Activated naive CD4-positive, alpha-beta T cell treated with anti-CD3 and anti-CD28 coated beads, Interleukin-2, amount 10 ng/mL, durations not matched to agents 7 days and 5 days (primary cell): ENCODE measurements at regions not wholly inside any gene's neighbourhood (a gene's known extent, or its start where the extent isn't known, plus 50 kb on each side); places are given as distances from the start of the nearest gene placed in this dataset.
"Not testable (repeated sequence)": the region's sequence is repeated elsewhere in the genome, so short reads cannot be mapped to it uniquely, and the experiment has no call there.

Source experiments
- CTCF ChIA-PET: fragments of 350-600 bp; sonication (Branson Sonifier 250); formaldehyde crosslinking; loops from one replicate; lab custom pipeline; 2021; ENCODE audit warnings: antibody characterized with exemption; lab: Charles Lee
- DNase-seq: peaks from one replicate; pipeline ENCODE4 v3.0.0-alpha.2; 2020
- H3K27ac Mint-ChIP-seq: one replicate; pipeline ENCODE4 v1.8.0; 2021; ENCODE audit warnings: mild to moderate bottlenecking, moderate library complexity, mixed read lengths
- H3K27me3 Mint-ChIP-seq: one replicate; pipeline ENCODE4 v1.8.0; 2021; ENCODE audit warnings: mild to moderate bottlenecking, mixed read lengths
- H3K36me3 Mint-ChIP-seq: one replicate; pipeline ENCODE4 v1.8.0; 2021; ENCODE audit warnings: mixed read lengths
- H3K4me1 Mint-ChIP-seq: one replicate; pipeline ENCODE4 v1.8.0; 2021; ENCODE audit warnings: mixed read lengths
- H3K4me3 Mint-ChIP-seq: one replicate; pipeline ENCODE4 v1.8.0; 2021; ENCODE audit warnings: mild to moderate bottlenecking, moderate library complexity, mixed read lengths
- H3K9me3 Mint-ChIP-seq: one replicate; pipeline ENCODE4 v1.8.0; 2021; ENCODE audit warnings: mixed read lengths

GRCh38 chr3:74021449-74021848 lies 396.7 kb upstream of the PDZRN3 start:
- Mint-ChIP-seq H3K4me1 (no peaks in the 10 kb centered on the region), H3K36me3 (no peaks in the 10 kb centered on the region), H3K27ac (no peak overlapping the region), H3K27me3 (no peaks in the 10 kb centered on the region), H3K4me3 (no peak overlapping the region), H3K9me3 (no peaks in the 10 kb centered on the region)
- CTCF ChIA-PET: no interaction called here
- DNase-seq: no peak

GRCh38 chr3:74009961-74010844 lies 385.5 kb upstream of the PDZRN3 start:
- DNase-seq: no peak
- no peaks in the 10 kb centered on the region for H3K27me3 Mint-ChIP-seq
- H3K27ac Mint-ChIP-seq: no peak overlapping the region
- no peak overlapping the region for H3K4me3 Mint-ChIP-seq
- H3K36me3 Mint-ChIP-seq: no peaks in the 10 kb centered on the region
- CTCF ChIA-PET: no interaction called here
- H3K9me3 Mint-ChIP-seq: peaks cover 3% of the 10 kb centered on the region
- no peaks in the 10 kb centered on the region for H3K4me1 Mint-ChIP-seq

- no peaks in the 10 kb centered on the region for H3K36me3 Mint-ChIP-seq
- no peaks in the 10 kb centered on the region for H3K4me1 Mint-ChIP-seq
- no peaks in the 10 kb centered on the region for H3K27me3 Mint-ChIP-seq
- no peak overlapping the region for H3K27ac Mint-ChIP-seq
- DNase-seq: no peak
- H3K9me3 Mint-ChIP-seq: peaks cover 9% of the 10 kb centered on the region
- no peak overlapping the region for H3K4me3 Mint-ChIP-seq
- CTCF ChIA-PET: no interaction called here
Measured at GRCh38 chr3:74004386-74004785, 379.6 kb upstream of the PDZRN3 start.

GRCh38 chr3:74003734-74004133 lies 379.0 kb upstream of the PDZRN3 start:
- no peak for DNase-seq
- Mint-ChIP-seq H3K36me3 (no peaks in the 10 kb centered on the region), H3K27me3 (no peaks in the 10 kb centered on the region), H3K9me3 (peaks cover 10% of the 10 kb centered on the region), H3K4me3 (no peak overlapping the region), H3K4me1 (no peaks in the 10 kb centered on the region), H3K27ac (no peak overlapping the region)
- CTCF ChIA-PET: no interaction called here

- CTCF ChIA-PET: no interaction called here
- DNase-seq: no peak
- Mint-ChIP-seq H3K9me3 (peaks cover 16% of the 10 kb centered on the region), H3K4me3 (no peak overlapping the region), H3K27ac (no peak overlapping the region), H3K4me1 (no peaks in the 10 kb centered on the region), H3K27me3 (no peaks in the 10 kb centered on the region), H3K36me3 (no peaks in the 10 kb centered on the region)
Measured at GRCh38 chr3:74001436-74001835, 376.7 kb upstream of the PDZRN3 start.

GRCh38 chr3:74000725-74001124 lies 376.0 kb upstream of the PDZRN3 start:
- Mint-ChIP-seq H3K27me3 (no peaks in the 10 kb centered on the region), H3K9me3 (peaks cover 16% of the 10 kb centered on the region), H3K4me3 (no peak overlapping the region), H3K4me1 (no peaks in the 10 kb centered on the region), H3K36me3 (no peaks in the 10 kb centered on the region), H3K27ac (no peak overlapping the region)
- no peak for DNase-seq
- CTCF ChIA-PET: no interaction called here

- Mint-ChIP-seq H3K4me3 (no peak overlapping the region), H3K4me1 (no peaks in the 10 kb centered on the region), H3K9me3 (peaks cover 18% of the 10 kb centered on the region), H3K27me3 (no peaks in the 10 kb centered on the region), H3K36me3 (no peaks in the 10 kb centered on the region), H3K27ac (no peak overlapping the region)
- CTCF ChIA-PET: no interaction called here
- no peak for DNase-seq
Measured at GRCh38 chr3:73999501-73999900, 374.8 kb upstream of the PDZRN3 start.

GRCh38 chr3:73990691-73991090 lies 365.9 kb upstream of the PDZRN3 start:
- H3K27me3 Mint-ChIP-seq, H3K4me3 Mint-ChIP-seq, H3K4me1 Mint-ChIP-seq, H3K27ac Mint-ChIP-seq, CTCF ChIA-PET, H3K36me3 Mint-ChIP-seq, DNase-seq: not testable (repeated sequence)
- peaks cover 22% of the 10 kb centered on the region for H3K9me3 Mint-ChIP-seq

- CTCF ChIA-PET: interaction anchor here (0.9 kb wide), 1 partner anchor 59 kb away, joined by 3 read pairs; no protein-coding TSS in a partner anchor
- Mint-ChIP-seq H3K36me3 (no peaks in the 10 kb centered on the region), H3K27me3 (no peaks in the 10 kb centered on the region), H3K27ac (no peak overlapping the region), H3K4me3 (no peak overlapping the region), H3K4me1 (no peaks in the 10 kb centered on the region), H3K9me3 (peaks cover 6% of the 10 kb centered on the region)
- DNase-seq: no peak
Measured at GRCh38 chr3:73966733-73967132, 342.0 kb upstream of the PDZRN3 start.

GRCh38 chr3:73964818-73965217 lies 340.1 kb upstream of the PDZRN3 start:
- H3K4me1 Mint-ChIP-seq: no peaks in the 10 kb centered on the region
- no peaks in the 10 kb centered on the region for H3K27me3 Mint-ChIP-seq
- no peak for DNase-seq
- H3K9me3 Mint-ChIP-seq: peaks cover 3% of the 10 kb centered on the region
- CTCF ChIA-PET: no interaction called here
- H3K4me3 Mint-ChIP-seq: no peak overlapping the region
- no peak overlapping the region for H3K27ac Mint-ChIP-seq
- no peaks in the 10 kb centered on the region for H3K36me3 Mint-ChIP-seq

GRCh38 chr3:73955494-73956070 lies 330.8 kb upstream of the PDZRN3 start:
- H3K36me3 Mint-ChIP-seq: no peaks in the 10 kb centered on the region
- H3K4me1 Mint-ChIP-seq: no peaks in the 10 kb centered on the region
- no peak overlapping the region for H3K4me3 Mint-ChIP-seq
- no peak for DNase-seq
- H3K9me3 Mint-ChIP-seq: peaks cover 2% of the 10 kb centered on the region
- CTCF ChIA-PET: no interaction called here
- no peak overlapping the region for H3K27ac Mint-ChIP-seq
- H3K27me3 Mint-ChIP-seq: no peaks in the 10 kb centered on the region

GRCh38 chr3:73954506-73954905 lies 329.8 kb upstream of the PDZRN3 start:
- Mint-ChIP-seq H3K27me3 (no peaks in the 10 kb centered on the region), H3K36me3 (no peaks in the 10 kb centered on the region), H3K4me3 (no peak overlapping the region), H3K4me1 (no peaks in the 10 kb centered on the region), H3K9me3 (peaks cover 2% of the 10 kb centered on the region), H3K27ac (no peak overlapping the region)
- CTCF ChIA-PET: no interaction called here
- no peak for DNase-seq

- CTCF ChIA-PET: no interaction called here
- peaks cover 2% of the 10 kb centered on the region for H3K9me3 Mint-ChIP-seq
- H3K27ac Mint-ChIP-seq: no peak overlapping the region
- H3K4me1 Mint-ChIP-seq: no peaks in the 10 kb centered on the region
- H3K36me3 Mint-ChIP-seq: no peaks in the 10 kb centered on the region
- no peaks in the 10 kb centered on the region for H3K27me3 Mint-ChIP-seq
- no peak overlapping the region for H3K4me3 Mint-ChIP-seq
- no peak for DNase-seq
Measured at GRCh38 chr3:73952781-73953180, 328.0 kb upstream of the PDZRN3 start.

- no peaks in the 10 kb centered on the region for H3K36me3 Mint-ChIP-seq
- no peaks in the 10 kb centered on the region for H3K9me3 Mint-ChIP-seq
- CTCF ChIA-PET: no interaction called here
- H3K27me3 Mint-ChIP-seq: no peaks in the 10 kb centered on the region
- H3K27ac Mint-ChIP-seq: no peak overlapping the region
- no peaks in the 10 kb centered on the region for H3K4me1 Mint-ChIP-seq
- H3K4me3 Mint-ChIP-seq: no peak overlapping the region
- no peak for DNase-seq
Measured at GRCh38 chr3:73950865-73951558, 326.3 kb upstream of the PDZRN3 start.

- H3K9me3 Mint-ChIP-seq: no peaks in the 10 kb centered on the region
- DNase-seq: no peak
Measured at GRCh38 chr3:73945541-73945940, 320.8 kb upstream of the PDZRN3 start.

More at GRCh38 chr3:73945541-73945940, 320.8 kb upstream of the PDZRN3 start:
- H3K27ac Mint-ChIP-seq: no peak overlapping the region
- no peak overlapping the region for H3K4me3 Mint-ChIP-seq
- CTCF ChIA-PET: no interaction called here
- H3K36me3 Mint-ChIP-seq: no peaks in the 10 kb centered on the region
- no peaks in the 10 kb centered on the region for H3K27me3 Mint-ChIP-seq
- no peaks in the 10 kb centered on the region for H3K4me1 Mint-ChIP-seq
